ENCODE measurements at regions not wholly inside any gene's neighbourhood (a gene's known extent, or its start where the extent isn't known, plus 50 kb on each side); places are given as distances from the start of the nearest gene placed in this dataset.

DNA sequence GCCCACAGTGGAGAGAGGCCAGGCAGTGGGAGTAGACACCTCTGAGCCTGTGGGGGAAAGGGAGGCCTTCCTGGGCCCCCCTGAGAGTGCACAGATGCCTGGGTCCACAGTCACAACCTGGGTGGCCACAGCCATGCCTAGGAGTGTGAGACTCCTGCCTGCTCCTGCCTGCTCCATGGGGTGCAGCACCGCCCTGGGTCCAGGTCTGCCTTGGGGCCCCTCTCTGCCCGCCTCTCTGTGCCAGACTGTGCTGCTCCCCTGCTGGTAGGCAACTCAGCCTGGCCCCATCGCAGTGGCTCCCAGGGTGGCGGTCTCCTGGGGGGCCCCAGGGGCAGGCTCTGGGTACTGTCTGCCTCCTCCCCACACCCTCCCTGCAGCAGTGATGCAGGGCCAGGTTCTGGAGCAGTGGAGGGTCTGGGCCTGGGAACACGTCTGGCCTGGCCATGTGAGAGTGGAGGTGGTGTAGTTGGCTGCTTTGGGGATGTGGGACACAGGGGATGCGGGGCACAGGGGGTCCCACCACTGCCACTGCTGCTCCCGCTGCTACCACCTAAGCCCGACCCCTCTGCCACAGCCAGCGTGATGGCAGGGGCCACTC is 60.1 kb upstream of the DLX2 start:
- H3K4me3 ChIP-seq (replicated peaks in 1 of 2; ENCODE audit: low read depth in 1 of 2, low read length in 2 of 2): no peak overlapping the region
- ChIA-PET RAD21 (ENCODE audit: low non-redundant PET in 1 of 2, low total read pairs in 2 of 2, uncharacterized antibody in 2 of 2, unreplicated experiment in 2 of 2) (no interaction called here), POLR2A (no interaction called here), CTCF (no interaction called here)
- H3K9me3 ChIP-seq (ENCODE audit: control insufficient read depth in 1 of 2, insufficient read depth in 1 of 2, low read depth in 1 of 2, low read length in 2 of 2): peaks cover 0 to 6% of the 10 kb centered on the region in 2 experiments; a peak in 1 of 4 replicates
- no peaks in the 10 kb centered on the region for H3K9me2 ChIP-seq (ENCODE audit: insufficient read depth)
- no peaks in the 10 kb centered on the region for H3K27me3 ChIP-seq (ENCODE audit: insufficient read depth, low read length)
- TF ChIP-seq ZNF274 (IDR thresholded peaks at IDR 0.05; ENCODE audit: low read depth, low read length) (no peak), POLR2AphosphoS5 (IDR thresholded peaks at IDR 0.05; ENCODE audit: low read depth, low read length) (no peak), ZFX (IDR thresholded peaks at IDR 0.05) (no peak), YY1 (IDR thresholded peaks at IDR 0.05; ENCODE audit: extremely low read depth, insufficient replicate concordance, low read depth, low read length) (no peak), TCF7L2 (IDR thresholded peaks at IDR 0.05; ENCODE audit: borderline replicate concordance, extremely low read depth, insufficient read depth, insufficient read length) (no peak), SP1 (IDR thresholded peaks at IDR 0.05; ENCODE audit: low read depth) (no peak), JUND (IDR thresholded peaks at IDR 0.05) (no peak), FOSL1 (IDR thresholded peaks at IDR 0.05; ENCODE audit: low read depth) (no peak), CEBPB (IDR thresholded peaks at IDR 0.05; ENCODE audit: low read depth) (no peak), SIN3A (IDR thresholded peaks at IDR 0.05; ENCODE audit: low read depth) (no peak), EZH2 (IDR thresholded peaks at IDR 0.05) (no peak), ELF1 (IDR thresholded peaks at IDR 0.05; ENCODE audit: borderline replicate concordance, low read depth) (no peak), EGR1 (IDR thresholded peaks at IDR 0.05; ENCODE audit: low read depth) (no peak), ZBTB33 (IDR thresholded peaks at IDR 0.05; ENCODE audit: extremely low read depth, insufficient replicate concordance, low read length) (no peak)
- TF ChIP-seq, protein P1, sequence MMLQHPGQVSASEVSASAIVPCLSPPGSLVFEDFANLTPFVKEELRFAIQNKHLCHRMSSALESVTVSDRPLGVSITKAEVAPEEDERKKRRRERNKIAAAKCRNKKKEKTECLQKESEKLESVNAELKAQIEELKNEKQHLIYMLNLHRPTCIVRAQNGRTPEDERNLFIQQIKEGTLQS (IDR thresholded peaks at IDR 0.05): no peak
- TF ChIP-seq, protein P2, sequence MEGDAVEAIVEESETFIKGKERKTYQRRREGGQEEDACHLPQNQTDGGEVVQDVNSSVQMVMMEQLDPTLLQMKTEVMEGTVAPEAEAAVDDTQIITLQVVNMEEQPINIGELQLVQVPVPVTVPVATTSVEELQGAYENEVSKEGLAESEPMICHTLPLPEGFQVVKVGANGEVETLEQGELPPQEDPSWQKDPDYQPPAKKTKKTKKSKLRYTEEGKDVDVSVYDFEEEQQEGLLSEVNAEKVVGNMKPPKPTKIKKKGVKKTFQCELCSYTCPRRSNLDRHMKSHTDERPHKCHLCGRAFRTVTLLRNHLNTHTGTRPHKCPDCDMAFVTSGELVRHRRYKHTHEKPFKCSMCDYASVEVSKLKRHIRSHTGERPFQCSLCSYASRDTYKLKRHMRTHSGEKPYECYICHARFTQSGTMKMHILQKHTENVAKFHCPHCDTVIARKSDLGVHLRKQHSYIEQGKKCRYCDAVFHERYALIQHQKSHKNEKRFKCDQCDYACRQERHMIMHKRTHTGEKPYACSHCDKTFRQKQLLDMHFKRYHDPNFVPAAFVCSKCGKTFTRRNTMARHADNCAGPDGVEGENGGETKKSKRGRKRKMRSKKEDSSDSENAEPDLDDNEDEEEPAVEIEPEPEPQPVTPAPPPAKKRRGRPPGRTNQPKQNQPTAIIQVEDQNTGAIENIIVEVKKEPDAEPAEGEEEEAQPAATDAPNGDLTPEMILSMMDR (IDR thresholded peaks at IDR 0.05 in 2 of 3, conservative IDR thresholded peaks at IDR 0.05 in 1 of 3; ENCODE audit: borderline replicate concordance in 1 of 3, insufficient read depth in 1 of 3, low read depth in 2 of 3, low read length in 2 of 3): no peak
- TF ChIP-seq, protein P3, sequence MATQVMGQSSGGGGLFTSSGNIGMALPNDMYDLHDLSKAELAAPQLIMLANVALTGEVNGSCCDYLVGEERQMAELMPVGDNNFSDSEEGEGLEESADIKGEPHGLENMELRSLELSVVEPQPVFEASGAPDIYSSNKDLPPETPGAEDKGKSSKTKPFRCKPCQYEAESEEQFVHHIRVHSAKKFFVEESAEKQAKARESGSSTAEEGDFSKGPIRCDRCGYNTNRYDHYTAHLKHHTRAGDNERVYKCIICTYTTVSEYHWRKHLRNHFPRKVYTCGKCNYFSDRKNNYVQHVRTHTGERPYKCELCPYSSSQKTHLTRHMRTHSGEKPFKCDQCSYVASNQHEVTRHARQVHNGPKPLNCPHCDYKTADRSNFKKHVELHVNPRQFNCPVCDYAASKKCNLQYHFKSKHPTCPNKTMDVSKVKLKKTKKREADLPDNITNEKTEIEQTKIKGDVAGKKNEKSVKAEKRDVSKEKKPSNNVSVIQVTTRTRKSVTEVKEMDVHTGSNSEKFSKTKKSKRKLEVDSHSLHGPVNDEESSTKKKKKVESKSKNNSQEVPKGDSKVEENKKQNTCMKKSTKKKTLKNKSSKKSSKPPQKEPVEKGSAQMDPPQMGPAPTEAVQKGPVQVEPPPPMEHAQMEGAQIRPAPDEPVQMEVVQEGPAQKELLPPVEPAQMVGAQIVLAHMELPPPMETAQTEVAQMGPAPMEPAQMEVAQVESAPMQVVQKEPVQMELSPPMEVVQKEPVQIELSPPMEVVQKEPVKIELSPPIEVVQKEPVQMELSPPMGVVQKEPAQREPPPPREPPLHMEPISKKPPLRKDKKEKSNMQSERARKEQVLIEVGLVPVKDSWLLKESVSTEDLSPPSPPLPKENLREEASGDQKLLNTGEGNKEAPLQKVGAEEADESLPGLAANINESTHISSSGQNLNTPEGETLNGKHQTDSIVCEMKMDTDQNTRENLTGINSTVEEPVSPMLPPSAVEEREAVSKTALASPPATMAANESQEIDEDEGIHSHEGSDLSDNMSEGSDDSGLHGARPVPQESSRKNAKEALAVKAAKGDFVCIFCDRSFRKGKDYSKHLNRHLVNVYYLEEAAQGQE (IDR thresholded peaks at IDR 0.05; ENCODE audit: low read depth): no peak
- intact Hi-C loops (cut with micrococcal nuclease): no loop called here
- H3K4me1 ChIP-seq (ENCODE audit: control insufficient read depth in 1 of 2, insufficient read depth in 2 of 2, low read length in 2 of 2): no peaks in the 10 kb centered on the region
- no peak overlapping the region for H3K9ac ChIP-seq (ENCODE audit: low read length)
- H3K27ac ChIP-seq (ENCODE audit: low read depth, low read length): no peak overlapping the region
- no peaks in the 10 kb centered on the region for H3K36me3 ChIP-seq (ENCODE audit: control insufficient read depth in 1 of 2, insufficient read depth in 2 of 2, low read length in 2 of 2)
- DNase-seq (ENCODE audit: low read depth, low spot score) (no peak), ATAC-seq (no peak)
- H3K79me2 ChIP-seq (ENCODE audit: insufficient read depth, low read length): no peaks in the 10 kb centered on the region
- H4K20me1 ChIP-seq (ENCODE audit: insufficient read depth): no peaks in the 10 kb centered on the region
- H2AFZ ChIP-seq (ENCODE audit: low read depth, low read length, poor library complexity, severe bottlenecking): no peak overlapping the region
- BruUV-seq (replicated peaks): no TSS peak
- no peak overlapping the region for H3K4me2 ChIP-seq (ENCODE audit: low read length)

Measured in HCT116 (cell line).